ENCODE measurements at regions not wholly inside any gene's neighbourhood (a gene's known extent, or its start where the extent isn't known, plus 50 kb on each side); places are given as distances from the start of the nearest gene placed in this dataset.

DNA sequence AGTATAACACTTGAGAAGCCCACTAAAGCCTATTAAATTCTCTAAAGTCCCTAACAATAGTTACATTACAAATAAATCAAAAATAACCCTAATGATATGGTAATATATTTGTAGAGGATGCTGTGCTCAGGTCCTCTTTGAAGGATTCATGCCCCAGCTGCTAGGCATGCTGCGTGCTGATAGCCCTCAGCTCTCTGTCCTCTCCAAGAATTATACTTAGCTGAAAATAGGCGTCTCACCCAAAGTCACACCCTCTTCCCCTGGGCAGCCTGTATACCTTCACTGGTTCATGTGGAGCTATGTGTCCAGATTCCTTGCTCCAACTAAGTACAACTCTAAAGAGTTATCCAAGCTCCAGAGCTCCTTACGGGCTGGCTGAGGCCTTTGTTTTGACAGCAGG, 312.5 kb upstream of the ZNF385D start:
- no peak overlapping the region for H3K4me3 ChIP-seq
- no peaks in the 10 kb centered on the region for H4K20me1 ChIP-seq (replicated peaks; ENCODE audit: control insufficient read depth, insufficient read depth, low read length)
- ATAC-seq, result no peak
- ChIA-PET POLR2A (no interaction called here), CTCF (ENCODE audit: low intra/inter-chr PET ratio) (no interaction called here)
- 0% methylated on average over 3 of the region's 3 CpGs for WGBS (ENCODE audit: insufficient coverage, low coverage, missing lambda C conversion rate)
- H3K79me2 ChIP-seq (ENCODE audit: control insufficient read depth, insufficient read depth, low read length), result no peaks in the 10 kb centered on the region
- intact Hi-C loops (cut with micrococcal nuclease) (no loop called here), in situ Hi-C loops (cut with MboI) (no loop called here)
- DNase-seq (ENCODE audit: extremely low read depth in 1 of 4, low spot score in 3 of 4), result no peak
- no peaks in the 10 kb centered on the region for H3K9me3 ChIP-seq (replicated peaks; ENCODE audit: control insufficient read depth, insufficient read depth, low read depth, low read length)
- no peaks in the 10 kb centered on the region for H3K4me1 ChIP-seq (replicated peaks in 1 of 2; ENCODE audit: control insufficient read depth in 2 of 2, insufficient read depth in 2 of 2, low read length in 2 of 2)
- FAIRE-seq, result no peak
- TF ChIP-seq HEY1 (CRISPR knock-in tag; IDR thresholded peaks at IDR 0.05; ENCODE audit: borderline replicate concordance), result no peak
- no peak overlapping the region for H3K27ac ChIP-seq (ENCODE audit: extremely low read depth, low read depth, low read length)
- H3K36me3 ChIP-seq (ENCODE audit: control insufficient read depth, insufficient read depth, low read length), result no peaks in the 10 kb centered on the region
- H3K9me1 ChIP-seq (ENCODE audit: control insufficient read depth, insufficient read depth, low read length), result no peaks in the 10 kb centered on the region
- no TSS peak for BruUV-seq (replicated peaks)
- H3K27me3 ChIP-seq (ENCODE audit: control insufficient read depth in 2 of 2, insufficient read depth in 2 of 2, low read length in 2 of 2), result no peaks in the 10 kb centered on the region
- H3K4me2 ChIP-seq (ENCODE audit: insufficient read depth, low read length), result no peak overlapping the region
- H3K9ac ChIP-seq (ENCODE audit: insufficient read depth in 1 of 2, low read depth in 2 of 2, low read length in 2 of 2), result no peak overlapping the region
- H2AFZ ChIP-seq (ENCODE audit: low read depth, low read length), result no peak overlapping the region

DNA sequence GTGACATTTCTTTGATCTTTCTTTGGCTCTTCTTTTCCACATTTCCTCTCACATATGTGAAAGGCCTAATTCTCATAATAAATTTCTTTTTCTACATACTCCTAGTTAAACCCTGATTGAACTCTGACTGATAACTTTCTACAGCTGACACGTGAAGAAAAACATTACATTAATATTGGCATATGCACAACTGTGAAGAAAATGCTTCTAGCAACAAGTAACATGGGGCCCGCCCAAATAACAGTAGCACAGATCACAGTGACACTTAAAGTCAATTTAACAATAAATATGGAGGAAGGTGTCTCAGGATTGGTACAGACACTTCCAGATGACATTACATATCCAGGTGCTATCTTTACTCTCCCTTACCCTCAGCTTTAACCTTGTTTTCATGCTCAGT, 317.6 kb upstream of the ZNF385D start:
- WGBS (ENCODE audit: insufficient coverage, low coverage, missing lambda C conversion rate), result 0% methylated on average over 2 of the region's 2 CpGs
- POLR2A ChIA-PET, result no interaction called here
- Histone ChIP-seq H3K4me1 (replicated peaks in 1 of 2; ENCODE audit: control insufficient read depth in 2 of 2, insufficient read depth in 2 of 2, low read length in 2 of 2) (no peaks in the 10 kb centered on the region), H3K36me3 (ENCODE audit: control insufficient read depth, insufficient read depth, low read length) (no peaks in the 10 kb centered on the region), H3K4me2 (ENCODE audit: insufficient read depth, low read length) (no peak overlapping the region), H3K9ac (ENCODE audit: insufficient read depth in 1 of 2, low read depth in 2 of 2, low read length in 2 of 2) (no peak overlapping the region), H3K27ac (ENCODE audit: extremely low read depth, low read depth, low read length) (no peak overlapping the region), H2AFZ (ENCODE audit: low read depth, low read length) (no peak overlapping the region), H3K27me3 (ENCODE audit: control insufficient read depth in 2 of 2, insufficient read depth in 2 of 2, low read length in 2 of 2) (no peaks in the 10 kb centered on the region), H3K9me3 (replicated peaks; ENCODE audit: control insufficient read depth, insufficient read depth, low read depth, low read length) (no peaks in the 10 kb centered on the region), H3K9me1 (ENCODE audit: control insufficient read depth, insufficient read depth, low read length) (no peaks in the 10 kb centered on the region), H3K4me3 (no peak overlapping the region), H3K79me2 (ENCODE audit: control insufficient read depth, insufficient read depth, low read length) (no peaks in the 10 kb centered on the region), H4K20me1 (replicated peaks; ENCODE audit: control insufficient read depth, insufficient read depth, low read length) (no peaks in the 10 kb centered on the region)
- CTCF ChIA-PET (ENCODE audit: low intra/inter-chr PET ratio), result no interaction called here
- ATAC-seq, result no peak
- no peak for DNase-seq (ENCODE audit: extremely low read depth in 1 of 4, low spot score in 3 of 4)
- no TSS peak for BruUV-seq (replicated peaks)
- in situ Hi-C loops (cut with MboI) (no loop called here), intact Hi-C loops (cut with micrococcal nuclease) (no loop called here)
- no peak for FAIRE-seq
- TF ChIP-seq ZFPM2 (CRISPR knock-in tag; IDR thresholded peaks at IDR 0.05), result no peak
- no peak for TF ChIP-seq BDP1 (IDR thresholded peaks at IDR 0.05; ENCODE audit: insufficient read depth, insufficient read length)
- TF ChIP-seq CAMTA2 (CRISPR knock-in tag; conservative IDR thresholded peaks at IDR 0.05), result no peak
- no peak for TF ChIP-seq HMG20B (CRISPR knock-in tag; IDR thresholded peaks at IDR 0.05)
- no peak for TF ChIP-seq GTF2F1 (IDR thresholded peaks at IDR 0.05; ENCODE audit: low read depth, low read length)
- TF ChIP-seq PHB (CRISPR knock-in tag; IDR thresholded peaks at IDR 0.05), result no peak
- TF ChIP-seq POLR3A (IDR thresholded peaks at IDR 0.05; ENCODE audit: borderline replicate concordance, extremely low read depth, insufficient read depth, insufficient read length), result no peak
- TF ChIP-seq NFIX (CRISPR knock-in tag; IDR thresholded peaks at IDR 0.05; ENCODE audit: low read depth), result no peak
- no peak for TF ChIP-seq USF1 (CRISPR knock-in tag; IDR thresholded peaks at IDR 0.05)
- TF ChIP-seq FIP1L1 (IDR thresholded peaks at IDR 0.05; ENCODE audit: low read depth, low read length, poor library complexity, severe bottlenecking), result no peak
- TF ChIP-seq RBM25 (IDR thresholded peaks at IDR 0.05; ENCODE audit: low read depth, low read length, severe bottlenecking), result no peak
- no peak for TF ChIP-seq SMAD1 (IDR thresholded peaks at IDR 0.05; ENCODE audit: low read depth, low read length, partially characterized antibody)
- no peak for TF ChIP-seq ZC3H11A (IDR thresholded peaks at IDR 0.05; ENCODE audit: low read depth, low read length)
- no peak for TF ChIP-seq SMARCE1 (IDR thresholded peaks at IDR 0.05)
- no peak for TF ChIP-seq ZNF639 (CRISPR knock-in tag; conservative IDR thresholded peaks at IDR 0.05 in 1 of 2, IDR thresholded peaks at IDR 0.05 in 1 of 2)
- no peak for TF ChIP-seq RBFOX2 (IDR thresholded peaks at IDR 0.05; ENCODE audit: low read depth, low read length)
